HL-60 (cell line): ENCODE measurements at regions not wholly inside any gene's neighbourhood (a gene's known extent, or its start where the extent isn't known, plus 50 kb on each side); places are given as distances from the start of the nearest gene placed in this dataset.

Experiments used
- CTCF ChIP-seq: IDR thresholded peaks from one replicate; pipeline ENCODE4 v1.5.1; 2011; ENCODE audit warnings: low read length, control low read depth, inconsistent platforms; ENCODE audit not compliant: insufficient read depth
- REST ChIP-seq: IDR thresholded peaks from 2 replicates; pipeline ENCODE4 v1.6.1; 2012; ENCODE audit warnings: low read depth; ENCODE audit not compliant: insufficient replicate concordance

- TF ChIP-seq CTCF (no peak), REST (no peak)
Observed at GRCh38 chrX:123801901-123802300, 58.0 kb upstream of the XIAP start.
